PFSK-1 (cell line): ENCODE measurements at regions not wholly inside any gene's neighbourhood (a gene's known extent, or its start where the extent isn't known, plus 50 kb on each side); places are given as distances from the start of the nearest gene placed in this dataset.
A peak's percentile ranks its signal among the peaks of the same experiment; 100 is the strongest.

Experiments used
- POLR2AphosphoS5 ChIP-seq: IDR thresholded peaks from 2 replicates; pipeline ENCODE4 v1.6.1; 2012; ENCODE audit warnings: low read depth, mild to moderate bottlenecking, control low read depth, low read length, moderate library complexity
- SIN3A ChIP-seq: IDR thresholded peaks from 2 replicates; pipeline ENCODE4 v1.6.1; 2012; ENCODE audit warnings: mild to moderate bottlenecking, low read length, moderate library complexity, borderline replicate concordance; ENCODE audit not compliant: insufficient read depth
- TAF1 ChIP-seq: IDR thresholded peaks from 2 replicates; pipeline ENCODE4 v1.6.1; 2012; ENCODE audit warnings: low read length, control low read depth, borderline replicate concordance; ENCODE audit not compliant: insufficient read depth
- TF ChIP-seq, protein P1 (sequence below), 2 experiments: IDR thresholded peaks; 2 replicates each; pipeline versions ENCODE4 v1.6.1 to v1.8.0; 2011 to 2012; ENCODE audit warnings: low read depth in 2 of 2, low read length in 2 of 2, control low read depth in 1 of 2, inconsistent platforms in 1 of 2, mild to moderate bottlenecking in 1 of 2, moderate library complexity in 1 of 2; ENCODE audit not compliant: insufficient read depth in 1 of 2

- TF ChIP-seq POLR2AphosphoS5 = no peak
- TF ChIP-seq, protein P1, sequence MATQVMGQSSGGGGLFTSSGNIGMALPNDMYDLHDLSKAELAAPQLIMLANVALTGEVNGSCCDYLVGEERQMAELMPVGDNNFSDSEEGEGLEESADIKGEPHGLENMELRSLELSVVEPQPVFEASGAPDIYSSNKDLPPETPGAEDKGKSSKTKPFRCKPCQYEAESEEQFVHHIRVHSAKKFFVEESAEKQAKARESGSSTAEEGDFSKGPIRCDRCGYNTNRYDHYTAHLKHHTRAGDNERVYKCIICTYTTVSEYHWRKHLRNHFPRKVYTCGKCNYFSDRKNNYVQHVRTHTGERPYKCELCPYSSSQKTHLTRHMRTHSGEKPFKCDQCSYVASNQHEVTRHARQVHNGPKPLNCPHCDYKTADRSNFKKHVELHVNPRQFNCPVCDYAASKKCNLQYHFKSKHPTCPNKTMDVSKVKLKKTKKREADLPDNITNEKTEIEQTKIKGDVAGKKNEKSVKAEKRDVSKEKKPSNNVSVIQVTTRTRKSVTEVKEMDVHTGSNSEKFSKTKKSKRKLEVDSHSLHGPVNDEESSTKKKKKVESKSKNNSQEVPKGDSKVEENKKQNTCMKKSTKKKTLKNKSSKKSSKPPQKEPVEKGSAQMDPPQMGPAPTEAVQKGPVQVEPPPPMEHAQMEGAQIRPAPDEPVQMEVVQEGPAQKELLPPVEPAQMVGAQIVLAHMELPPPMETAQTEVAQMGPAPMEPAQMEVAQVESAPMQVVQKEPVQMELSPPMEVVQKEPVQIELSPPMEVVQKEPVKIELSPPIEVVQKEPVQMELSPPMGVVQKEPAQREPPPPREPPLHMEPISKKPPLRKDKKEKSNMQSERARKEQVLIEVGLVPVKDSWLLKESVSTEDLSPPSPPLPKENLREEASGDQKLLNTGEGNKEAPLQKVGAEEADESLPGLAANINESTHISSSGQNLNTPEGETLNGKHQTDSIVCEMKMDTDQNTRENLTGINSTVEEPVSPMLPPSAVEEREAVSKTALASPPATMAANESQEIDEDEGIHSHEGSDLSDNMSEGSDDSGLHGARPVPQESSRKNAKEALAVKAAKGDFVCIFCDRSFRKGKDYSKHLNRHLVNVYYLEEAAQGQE (IDR thresholded peaks at IDR 0.05; ENCODE audit: insufficient read depth in 1 of 2, low read depth in 2 of 2, low read length in 2 of 2) = 0 out of 4 replicates have a peak, but pooled peaks of 1 of the 2 experiments have one; percentile 16
- no peak for TF ChIP-seq TAF1
- no peak for TF ChIP-seq SIN3A
Observed at GRCh38 chr3:193987186-193987585, 148.8 kb upstream of the HES1 start.
